SK-N-SH treated with all-trans-retinoic acid at 6 μM for 48 hours (cell line): ENCODE measurements at regions not wholly inside any gene's neighbourhood (a gene's known extent, or its start where the extent isn't known, plus 50 kb on each side); places are given as distances from the start of the nearest gene placed in this dataset.

Experiments used
- BACH2 ChIP-seq: fragments of 250-450 bp; sonication (Bioruptor Pico); IDR thresholded peaks from 2 replicates; pipeline ENCODE4 v1.9.0; 2021; ENCODE audit warnings: mild to moderate bottlenecking, borderline replicate concordance
- CREB5 ChIP-seq: fragments of 250-450 bp; sonication (Bioruptor Pico); IDR thresholded peaks from 2 replicates; pipeline ENCODE4 v1.5.1; 2020; ENCODE audit warnings: low read depth, mild to moderate bottlenecking, moderate library complexity
- CSDC2 ChIP-seq: fragments of 250-450 bp; sonication (Bioruptor Pico); IDR thresholded peaks from 2 replicates; pipeline ENCODE4 v1.5.0; 2020; ENCODE audit warnings: mild to moderate bottlenecking, moderate library complexity
- OSR1 ChIP-seq: fragments of 250-450 bp; sonication (Bioruptor Pico); IDR thresholded peaks from 2 replicates; pipeline ENCODE4 v1.8.0; 2022; ENCODE audit warnings: moderate library complexity, mild to moderate bottlenecking, inconsistent platforms
- PPARA ChIP-seq: fragments of 250-450 bp; sonication (Bioruptor Pico); IDR thresholded peaks from 2 replicates; pipeline ENCODE4 v1.5.0; 2020; ENCODE audit warnings: mild to moderate bottlenecking, borderline replicate concordance
- RARB ChIP-seq: fragments of 250-450 bp; sonication (Bioruptor Pico); IDR thresholded peaks from 2 replicates; pipeline ENCODE4 v1.8.0; 2021; ENCODE audit warnings: mild to moderate bottlenecking, moderate library complexity
- SNAI2 ChIP-seq: fragments of 250-450 bp; sonication (Bioruptor Pico); IDR thresholded peaks from 2 replicates; pipeline ENCODE4 v1.5.0; 2020; ENCODE audit warnings: mild to moderate bottlenecking, moderate library complexity
- ZFP3 ChIP-seq: fragments of 250-450 bp; sonication (Bioruptor Pico); IDR thresholded peaks from 2 replicates; pipeline ENCODE4 v1.5.0; 2020; ENCODE audit warnings: mild to moderate bottlenecking, moderate library complexity
- ZFP30 ChIP-seq: fragments of 450-650 bp; formaldehyde crosslinking; IDR thresholded peaks from 2 replicates; pipeline ENCODE4 v1.5.0; 2022; ENCODE audit warnings: mild to moderate bottlenecking, moderate library complexity
- ZNF70 ChIP-seq: fragments of 450-650 bp; formaldehyde crosslinking; IDR thresholded peaks from 2 replicates; pipeline ENCODE4 v1.5.0; 2020; ENCODE audit warnings: mild to moderate bottlenecking, moderate library complexity
- TF ChIP-seq, protein P1 (sequence below): fragments of 250-450 bp; sonication (Bioruptor Pico); IDR thresholded peaks from 2 replicates; pipeline ENCODE4 v1.8.0; 2020; ENCODE audit warnings: mild to moderate bottlenecking, moderate library complexity, borderline replicate concordance
- TF ChIP-seq, protein P2 (sequence below): fragments of 250-450 bp; sonication (Bioruptor Pico); IDR thresholded peaks from 2 replicates; pipeline ENCODE4 v1.5.0; 2020; ENCODE audit warnings: mild to moderate bottlenecking, moderate library complexity

GRCh38 chr6:144474290-144474689, 189.2 kb downstream of the UTRN start:
- TF ChIP-seq ZFP3 (CRISPR knock-in tag), result no peak
- TF ChIP-seq PPARA (CRISPR knock-in tag), result no peak
- TF ChIP-seq, protein P1, sequence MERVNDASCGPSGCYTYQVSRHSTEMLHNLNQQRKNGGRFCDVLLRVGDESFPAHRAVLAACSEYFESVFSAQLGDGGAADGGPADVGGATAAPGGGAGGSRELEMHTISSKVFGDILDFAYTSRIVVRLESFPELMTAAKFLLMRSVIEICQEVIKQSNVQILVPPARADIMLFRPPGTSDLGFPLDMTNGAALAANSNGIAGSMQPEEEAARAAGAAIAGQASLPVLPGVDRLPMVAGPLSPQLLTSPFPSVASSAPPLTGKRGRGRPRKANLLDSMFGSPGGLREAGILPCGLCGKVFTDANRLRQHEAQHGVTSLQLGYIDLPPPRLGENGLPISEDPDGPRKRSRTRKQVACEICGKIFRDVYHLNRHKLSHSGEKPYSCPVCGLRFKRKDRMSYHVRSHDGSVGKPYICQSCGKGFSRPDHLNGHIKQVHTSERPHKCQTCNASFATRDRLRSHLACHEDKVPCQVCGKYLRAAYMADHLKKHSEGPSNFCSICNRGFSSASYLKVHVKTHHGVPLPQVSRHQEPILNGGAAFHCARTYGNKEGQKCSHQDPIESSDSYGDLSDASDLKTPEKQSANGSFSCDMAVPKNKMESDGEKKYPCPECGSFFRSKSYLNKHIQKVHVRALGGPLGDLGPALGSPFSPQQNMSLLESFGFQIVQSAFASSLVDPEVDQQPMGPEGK, result no peak
- no peak for TF ChIP-seq ZNF70 (CRISPR knock-in tag)
- no peak for TF ChIP-seq BACH2 (CRISPR knock-in tag)
- TF ChIP-seq ZFP30, result no peak
- no peak for TF ChIP-seq RARB (CRISPR knock-in tag)
- no peak for TF ChIP-seq CREB5 (CRISPR knock-in tag)
- TF ChIP-seq, protein P2, sequence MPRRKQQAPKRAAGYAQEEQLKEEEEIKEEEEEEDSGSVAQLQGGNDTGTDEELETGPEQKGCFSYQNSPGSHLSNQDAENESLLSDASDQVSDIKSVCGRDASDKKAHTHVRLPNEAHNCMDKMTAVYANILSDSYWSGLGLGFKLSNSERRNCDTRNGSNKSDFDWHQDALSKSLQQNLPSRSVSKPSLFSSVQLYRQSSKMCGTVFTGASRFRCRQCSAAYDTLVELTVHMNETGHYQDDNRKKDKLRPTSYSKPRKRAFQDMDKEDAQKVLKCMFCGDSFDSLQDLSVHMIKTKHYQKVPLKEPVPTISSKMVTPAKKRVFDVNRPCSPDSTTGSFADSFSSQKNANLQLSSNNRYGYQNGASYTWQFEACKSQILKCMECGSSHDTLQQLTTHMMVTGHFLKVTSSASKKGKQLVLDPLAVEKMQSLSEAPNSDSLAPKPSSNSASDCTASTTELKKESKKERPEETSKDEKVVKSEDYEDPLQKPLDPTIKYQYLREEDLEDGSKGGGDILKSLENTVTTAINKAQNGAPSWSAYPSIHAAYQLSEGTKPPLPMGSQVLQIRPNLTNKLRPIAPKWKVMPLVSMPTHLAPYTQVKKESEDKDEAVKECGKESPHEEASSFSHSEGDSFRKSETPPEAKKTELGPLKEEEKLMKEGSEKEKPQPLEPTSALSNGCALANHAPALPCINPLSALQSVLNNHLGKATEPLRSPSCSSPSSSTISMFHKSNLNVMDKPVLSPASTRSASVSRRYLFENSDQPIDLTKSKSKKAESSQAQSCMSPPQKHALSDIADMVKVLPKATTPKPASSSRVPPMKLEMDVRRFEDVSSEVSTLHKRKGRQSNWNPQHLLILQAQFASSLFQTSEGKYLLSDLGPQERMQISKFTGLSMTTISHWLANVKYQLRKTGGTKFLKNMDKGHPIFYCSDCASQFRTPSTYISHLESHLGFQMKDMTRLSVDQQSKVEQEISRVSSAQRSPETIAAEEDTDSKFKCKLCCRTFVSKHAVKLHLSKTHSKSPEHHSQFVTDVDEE (CRISPR knock-in tag), result no peak
- no peak for TF ChIP-seq OSR1 (CRISPR knock-in tag)
- TF ChIP-seq SNAI2 (CRISPR knock-in tag), result no peak
- TF ChIP-seq CSDC2 (CRISPR knock-in tag), result no peak
